ENCODE measurements at regions not wholly inside any gene's neighbourhood (a gene's known extent, or its start where the extent isn't known, plus 50 kb on each side); places are given as distances from the start of the nearest gene placed in this dataset.

DNA sequence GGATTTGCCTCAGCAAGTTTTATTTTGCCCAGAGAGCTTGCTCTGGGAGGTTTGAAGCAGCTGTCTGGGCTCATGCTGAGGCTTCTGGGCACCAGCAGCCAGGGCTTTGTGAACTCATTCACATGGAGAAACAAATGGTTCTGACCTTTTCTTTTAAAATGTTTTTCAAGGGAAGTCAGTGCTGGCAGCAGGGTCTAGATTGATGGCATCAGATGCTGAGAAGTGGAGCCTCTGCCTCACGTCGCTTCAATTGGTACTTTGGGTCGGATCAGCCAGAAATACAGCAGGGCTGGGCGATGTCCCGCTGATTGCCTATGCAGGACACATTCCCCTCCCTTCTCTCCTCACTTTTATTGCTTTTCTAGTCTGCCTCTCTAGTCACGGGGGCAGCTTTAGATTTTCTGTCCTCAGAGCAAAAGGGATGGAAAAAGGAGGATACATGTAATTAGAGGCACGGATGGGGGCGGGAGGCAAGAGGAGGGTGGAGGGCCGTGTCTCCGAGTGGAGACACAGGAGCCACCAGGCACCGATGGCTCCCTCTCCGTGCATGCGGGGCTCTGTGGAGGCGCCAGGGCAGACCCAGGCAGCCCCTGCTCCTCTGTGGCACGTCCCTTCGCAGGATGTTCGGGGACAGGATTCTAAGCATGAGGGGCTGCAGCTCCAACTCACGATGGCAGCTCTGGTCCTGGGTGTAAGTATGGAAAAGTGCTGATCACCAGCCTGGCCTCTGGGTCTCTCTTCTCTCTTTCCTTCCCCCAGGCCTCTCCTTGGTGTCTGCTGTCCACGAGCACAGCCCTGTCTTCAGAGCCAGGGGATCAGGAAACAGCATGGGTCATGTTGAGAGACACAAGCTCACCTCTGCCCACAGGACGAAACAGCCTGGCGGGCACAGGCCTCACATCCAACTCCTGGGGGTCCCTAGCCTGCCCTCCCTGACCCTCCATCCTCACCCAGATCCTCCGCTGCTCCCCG lies 116.1 kb downstream of the FAM43A start:
- ATAC-seq (no peak), DNase-seq (no peak)
- Mint-ChIP-seq H3K4me1 (peaks cover 8% of the 10 kb centered on the region), H3K27me3 (peaks cover 48% of the 10 kb centered on the region), H3K27ac (no peak overlapping the region), H3K4me3 (no peak overlapping the region), H3K36me3 (ENCODE audit: low read depth) (peaks cover 12% of the 10 kb centered on the region)
- peaks cover 4% of the 10 kb centered on the region for H3K9me3 ChIP-seq (ENCODE audit: control insufficient read depth, low read length, poor library complexity, severe bottlenecking)

DNA sequence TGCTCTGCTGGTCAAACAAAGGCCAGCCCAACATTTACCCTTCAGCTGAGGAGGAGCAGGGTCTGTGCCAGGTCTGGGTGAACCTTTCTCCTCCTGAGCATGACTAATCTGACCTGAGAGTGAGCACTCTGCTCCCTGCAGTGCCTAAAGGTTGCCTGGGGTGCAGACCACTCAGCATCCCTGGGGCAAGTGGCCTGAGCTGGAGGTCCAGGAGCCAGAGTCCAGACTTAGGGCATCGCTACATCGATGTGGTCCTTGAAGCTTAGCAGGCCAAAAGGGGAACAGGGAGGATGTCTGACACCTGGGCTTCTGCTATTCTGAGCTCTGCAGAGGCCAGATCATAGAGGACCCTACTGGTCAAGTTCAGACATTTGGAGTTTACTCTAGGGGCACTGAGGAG lies 119.1 kb downstream of the FAM43A start:
- ATAC-seq, result no peak
- no peaks in the 10 kb centered on the region for H3K9me3 ChIP-seq (ENCODE audit: control insufficient read depth, low read length, poor library complexity, severe bottlenecking)
- H3K27ac Mint-ChIP-seq, result no peak overlapping the region
- H3K4me1 Mint-ChIP-seq, result peaks cover 2% of the 10 kb centered on the region
- peaks cover 73% of the 10 kb centered on the region for H3K27me3 Mint-ChIP-seq
- DNase-seq, result no peak
- H3K36me3 Mint-ChIP-seq (ENCODE audit: low read depth), result peaks cover 9% of the 10 kb centered on the region
- no peak overlapping the region for H3K4me3 Mint-ChIP-seq

DNA sequence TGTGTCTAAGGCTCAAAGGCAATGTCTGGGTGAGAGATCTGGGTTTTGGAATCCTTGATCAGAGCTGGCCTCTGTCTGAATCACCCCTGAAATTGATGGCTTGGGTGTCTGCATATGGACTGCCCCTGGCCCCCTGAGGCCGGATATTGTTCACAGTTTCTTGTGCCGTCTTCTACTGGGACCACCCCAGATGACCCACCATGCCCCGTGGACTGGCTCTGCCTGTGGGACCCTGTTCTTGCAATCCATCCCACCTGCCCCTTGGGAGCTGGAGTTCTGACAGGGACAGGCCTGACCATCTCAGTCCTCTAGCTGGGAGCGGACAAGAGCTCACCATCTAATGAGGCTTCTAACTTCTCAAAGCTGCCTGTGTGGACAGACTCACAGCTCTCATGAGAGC lies 119.9 kb downstream of the FAM43A start:
- Mint-ChIP-seq H3K4me3 (no peak overlapping the region), H3K27me3 (peaks cover 79% of the 10 kb centered on the region), H3K27ac (no peak overlapping the region), H3K4me1 (peaks cover 2% of the 10 kb centered on the region), H3K36me3 (ENCODE audit: low read depth) (peaks cover 9% of the 10 kb centered on the region)
- DNase-seq (no peak), ATAC-seq (no peak)
- H3K9me3 ChIP-seq (ENCODE audit: control insufficient read depth, low read length, poor library complexity, severe bottlenecking), result no peaks in the 10 kb centered on the region

- Mint-ChIP-seq H3K36me3 (ENCODE audit: low read depth) (peaks cover 9% of the 10 kb centered on the region), H3K27me3 (peaks cover 91% of the 10 kb centered on the region), H3K4me1 (peaks cover 2% of the 10 kb centered on the region), H3K27ac (no peak overlapping the region), H3K4me3 (no peak overlapping the region)
- ATAC-seq, result no peak
- DNase-seq, result no peak
- no peaks in the 10 kb centered on the region for H3K9me3 ChIP-seq (ENCODE audit: control insufficient read depth, low read length, poor library complexity, severe bottlenecking)
These were observed 121.4 kb downstream of the FAM43A start for GRCh38 chr3:194806991-194807630.

- H3K9me3 ChIP-seq (ENCODE audit: control insufficient read depth, low read length, poor library complexity, severe bottlenecking), result no peaks in the 10 kb centered on the region
- H3K27ac Mint-ChIP-seq, result no peak overlapping the region
- H3K27me3 Mint-ChIP-seq, result peaks cover 75% of the 10 kb centered on the region
- H3K36me3 Mint-ChIP-seq (ENCODE audit: low read depth), result peaks cover 7% of the 10 kb centered on the region
- ATAC-seq (no peak), DNase-seq (no peak)
- no peak overlapping the region for H3K4me3 Mint-ChIP-seq
- H3K4me1 Mint-ChIP-seq, result peaks cover 2% of the 10 kb centered on the region
These were observed 123.0 kb downstream of the FAM43A start for GRCh38 chr3:194808640-194809097.

- DNase-seq (no peak), ATAC-seq (no peak)
- peaks cover 2% of the 10 kb centered on the region for H3K4me1 Mint-ChIP-seq
- peaks cover 3% of the 10 kb centered on the region for H3K36me3 Mint-ChIP-seq (ENCODE audit: low read depth)
- no peak overlapping the region for H3K4me3 Mint-ChIP-seq
- H3K27ac Mint-ChIP-seq, result no peak overlapping the region
- H3K9me3 ChIP-seq (ENCODE audit: control insufficient read depth, low read length, poor library complexity, severe bottlenecking), result no peaks in the 10 kb centered on the region
- H3K27me3 Mint-ChIP-seq, result peaks cover 68% of the 10 kb centered on the region
These were observed 123.7 kb downstream of the FAM43A start for GRCh38 chr3:194809382-194809781.

DNA sequence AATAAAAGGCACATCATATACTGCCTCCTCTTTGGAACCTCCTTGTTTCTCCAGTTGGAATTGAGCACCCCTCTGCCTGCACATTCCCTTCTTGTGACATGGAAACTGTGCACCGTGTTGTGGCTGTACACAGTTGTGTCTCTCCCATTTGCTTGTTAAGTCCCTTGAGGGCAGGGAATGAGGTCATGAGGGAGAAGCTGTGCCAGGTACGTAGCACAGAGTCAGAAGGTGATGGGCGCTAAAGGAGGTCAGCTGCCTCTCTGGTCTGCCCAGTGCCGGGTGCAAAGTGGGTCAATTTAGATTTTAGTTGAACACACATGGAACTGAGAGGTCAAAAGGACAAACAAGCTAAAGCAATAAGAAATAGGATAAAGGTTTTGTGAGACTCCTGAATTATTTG lies 124.4 kb downstream of the FAM43A start:
- ATAC-seq, result no peak
- Mint-ChIP-seq H3K4me3 (no peak overlapping the region), H3K27ac (no peak overlapping the region), H3K27me3 (peaks cover 61% of the 10 kb centered on the region), H3K4me1 (peaks cover 2% of the 10 kb centered on the region), H3K36me3 (ENCODE audit: low read depth) (peaks cover 2% of the 10 kb centered on the region)
- no peaks in the 10 kb centered on the region for H3K9me3 ChIP-seq (ENCODE audit: control insufficient read depth, low read length, poor library complexity, severe bottlenecking)
- no peak for DNase-seq

DNA sequence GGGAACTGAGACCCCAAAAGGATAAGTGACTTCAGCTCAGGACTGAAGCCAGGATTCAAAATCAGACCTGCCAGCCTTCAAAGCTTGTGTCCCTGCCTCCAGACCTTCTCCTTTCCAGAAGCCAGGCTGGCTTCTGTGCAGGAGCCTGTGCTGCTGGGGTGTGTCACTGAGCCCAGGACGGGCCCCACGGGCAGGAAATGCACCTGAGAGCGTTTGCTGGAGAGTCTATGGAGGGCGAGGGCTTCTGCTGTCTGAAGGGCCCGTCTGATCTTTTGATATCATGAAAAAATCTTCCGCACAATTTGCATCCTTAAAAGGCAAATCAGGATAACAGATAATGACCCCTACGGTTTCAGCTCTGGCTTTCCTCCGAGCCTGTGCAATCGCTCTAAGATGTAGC lies 125.4 kb downstream of the FAM43A start:
- Mint-ChIP-seq H3K4me1 (no peaks in the 10 kb centered on the region), H3K36me3 (ENCODE audit: low read depth) (no peaks in the 10 kb centered on the region), H3K4me3 (no peak overlapping the region), H3K27me3 (peaks cover 59% of the 10 kb centered on the region), H3K27ac (no peak overlapping the region)
- H3K9me3 ChIP-seq (ENCODE audit: control insufficient read depth, low read length, poor library complexity, severe bottlenecking), result no peaks in the 10 kb centered on the region
- DNase-seq, result no peak
- no peak for ATAC-seq

DNA sequence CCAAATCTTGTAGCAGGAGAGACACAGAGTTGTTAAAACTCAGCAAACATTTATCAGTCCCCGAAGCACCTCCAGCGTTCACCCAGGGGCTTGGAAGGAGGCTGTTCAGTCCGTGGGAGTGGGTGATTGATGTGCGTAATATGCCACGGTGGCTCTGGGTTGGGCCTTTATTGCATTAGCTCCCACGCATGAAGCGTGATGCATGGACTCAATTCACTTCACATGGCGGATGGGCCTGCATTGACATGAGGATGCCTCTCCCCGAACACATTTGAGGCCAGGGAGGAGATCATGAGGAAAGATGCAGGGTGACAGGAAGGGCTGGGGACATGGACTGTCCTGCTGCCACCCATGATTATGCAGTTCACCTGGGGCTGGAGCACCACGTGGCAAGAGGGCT lies 126.5 kb downstream of the FAM43A start:
- no peak overlapping the region for H3K4me3 Mint-ChIP-seq
- H3K9me3 ChIP-seq (ENCODE audit: control insufficient read depth, low read length, poor library complexity, severe bottlenecking), result no peaks in the 10 kb centered on the region
- no peaks in the 10 kb centered on the region for H3K4me1 Mint-ChIP-seq
- DNase-seq, result no peak
- no peak overlapping the region for H3K27ac Mint-ChIP-seq
- no peaks in the 10 kb centered on the region for H3K36me3 Mint-ChIP-seq (ENCODE audit: low read depth)
- ATAC-seq, result no peak
- peaks cover 55% of the 10 kb centered on the region for H3K27me3 Mint-ChIP-seq

DNA sequence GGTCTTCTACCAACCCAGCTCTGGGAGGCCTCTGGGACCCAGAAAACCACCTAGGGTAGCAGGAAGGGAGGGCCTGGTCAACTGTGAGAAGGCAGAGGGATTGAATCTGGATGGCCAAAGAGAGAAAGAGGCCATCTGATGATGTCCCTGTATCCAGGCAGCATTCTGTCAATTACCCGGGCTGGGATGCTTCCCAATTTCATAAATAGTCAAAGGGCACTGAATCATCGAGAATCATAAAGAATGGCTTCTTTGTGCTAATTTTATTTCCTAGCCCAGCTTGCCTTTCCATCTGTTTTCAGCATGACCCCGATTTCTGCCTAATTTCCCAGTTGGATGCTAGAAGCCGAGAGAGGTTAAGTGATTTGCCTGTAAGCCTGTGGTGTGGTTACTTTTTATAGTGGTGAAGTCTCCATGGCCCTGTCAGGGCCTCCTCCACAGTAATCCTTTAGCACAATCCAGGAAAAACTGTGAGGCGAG lies 129.2 kb downstream of the FAM43A start:
- Mint-ChIP-seq H3K4me3 (no peak overlapping the region), H3K27me3 (peaks cover 52% of the 10 kb centered on the region), H3K27ac (no peak overlapping the region), H3K36me3 (ENCODE audit: low read depth) (peaks cover 3% of the 10 kb centered on the region), H3K4me1 (no peaks in the 10 kb centered on the region)
- ATAC-seq, result no peak
- H3K9me3 ChIP-seq (ENCODE audit: control insufficient read depth, low read length, poor library complexity, severe bottlenecking), result no peaks in the 10 kb centered on the region
- no peak for DNase-seq

GRCh38 chr3:194816748-194817591 lies 131.3 kb downstream of the FAM43A start:
- DNase-seq, result no peak
- Mint-ChIP-seq H3K36me3 (ENCODE audit: low read depth) (peaks cover 3% of the 10 kb centered on the region), H3K27me3 (peaks cover 42% of the 10 kb centered on the region), H3K4me1 (no peaks in the 10 kb centered on the region), H3K27ac (no peak overlapping the region), H3K4me3 (no peak overlapping the region)
- no peaks in the 10 kb centered on the region for H3K9me3 ChIP-seq (ENCODE audit: control insufficient read depth, low read length, poor library complexity, severe bottlenecking)
- ATAC-seq, result no peak

- H3K27ac Mint-ChIP-seq, result no peak overlapping the region
These were observed 131.9 kb downstream of the FAM43A start for GRCh38 chr3:194817592-194817930.

GRCh38 chr3:194817936-194818335 lies 132.3 kb downstream of the FAM43A start:
- no peak for ATAC-seq
- Mint-ChIP-seq H3K4me1 (no peaks in the 10 kb centered on the region), H3K27me3 (peaks cover 40% of the 10 kb centered on the region)

More at GRCh38 chr3:194817592-194817930, 131.9 kb downstream of the FAM43A start:
- Mint-ChIP-seq H3K36me3 (ENCODE audit: low read depth) (peaks cover 3% of the 10 kb centered on the region), H3K27me3 (peaks cover 40% of the 10 kb centered on the region), H3K4me1 (no peaks in the 10 kb centered on the region), H3K4me3 (no peak overlapping the region)
- no peak for ATAC-seq
- H3K9me3 ChIP-seq (ENCODE audit: control insufficient read depth, low read length, poor library complexity, severe bottlenecking), result no peaks in the 10 kb centered on the region
- DNase-seq, result no peak

More at GRCh38 chr3:194817936-194818335, 132.3 kb downstream of the FAM43A start:
- H3K27ac Mint-ChIP-seq, result no peak overlapping the region
- DNase-seq, result no peak
- H3K4me3 Mint-ChIP-seq, result no peak overlapping the region
- peaks cover 3% of the 10 kb centered on the region for H3K36me3 Mint-ChIP-seq (ENCODE audit: low read depth)
- H3K9me3 ChIP-seq (ENCODE audit: control insufficient read depth, low read length, poor library complexity, severe bottlenecking), result no peaks in the 10 kb centered on the region
